A673 (cell line): ENCODE measurements at regions not wholly inside any gene's neighbourhood (a gene's known extent, or its start where the extent isn't known, plus 50 kb on each side); places are given as distances from the start of the nearest gene placed in this dataset.

Experiments
- BruUV-seq: library from RNA; stranded (reverse); fragments of 400-500 nt; replicated peaks from 2 replicates; lab custom pipeline; 2021; lab: Mats Ljungman, UMichigan
- CTCF ChIA-PET: fragments of 300-600 bp; sonication (Branson Sonifier 250); formaldehyde crosslinking; loops from one replicate; lab custom pipeline; 2022; ENCODE audit warnings: antibody characterized with exemption; lab: Charles Lee
- POLR2A ChIA-PET: fragments of 300-600 bp; sonication (Branson Sonifier 250); formaldehyde crosslinking; loops from one replicate; lab custom pipeline; 2022; ENCODE audit warnings: antibody characterized with exemption; ENCODE audit not compliant: low non-redundant PET; lab: Charles Lee
- DNase-seq: peaks from one replicate; pipeline ENCODE4 v3.0.0-alpha.2; 2015; ENCODE audit warnings: low spot score
- H3K27ac ChIP-seq: fragments of 200-600 bp; sonication (generic); 2 replicates; pipeline ENCODE4 v1.5.1; 2016; ENCODE audit warnings: mixed run types, low read depth, mild to moderate bottlenecking, mixed read lengths, antibody characterized with exemption, low read length; ENCODE audit not compliant: poor library complexity, severe bottlenecking
- H3K27me3 ChIP-seq: fragments of 200-600 bp; sonication (generic); replicated peaks from 2 replicates; pipeline ENCODE4 v1.6.1; 2017; ENCODE audit warnings: mixed run types, low read depth, mild to moderate bottlenecking, mixed read lengths, antibody characterized with exemption, low read length; ENCODE audit not compliant: insufficient read depth, poor library complexity
- H3K36me3 ChIP-seq: fragments of 200-600 bp; sonication (generic); 2 replicates; pipeline ENCODE4 v1.6.1; 2016; ENCODE audit warnings: mixed run types, mild to moderate bottlenecking, mixed read lengths, antibody characterized with exemption, low read length; ENCODE audit not compliant: insufficient read depth, poor library complexity, severe bottlenecking
- H3K4me1 ChIP-seq: fragments of 200-600 bp; sonication (generic); 2 replicates; pipeline ENCODE4 v1.6.1; 2017; ENCODE audit warnings: mixed run types, mild to moderate bottlenecking, mixed read lengths, antibody characterized with exemption, low read length; ENCODE audit not compliant: insufficient read depth, poor library complexity, severe bottlenecking
- H3K4me3 ChIP-seq: fragments of 200-600 bp; sonication (generic); 2 replicates; pipeline ENCODE4 v1.5.1; 2016; ENCODE audit warnings: low read depth, mixed run types, mild to moderate bottlenecking, mixed read lengths, low read length; ENCODE audit not compliant: poor library complexity, severe bottlenecking
- H3K9me3 ChIP-seq: fragments of 200-600 bp; sonication (generic); 2 replicates; pipeline ENCODE4 v1.6.1; 2016; ENCODE audit warnings: mixed run types, low read depth, mild to moderate bottlenecking, mixed read lengths, antibody characterized with exemption, low read length; ENCODE audit not compliant: poor library complexity, severe bottlenecking
- CTCF ChIP-seq: fragments of 300-800, 200-600 bp; sonication (generic); conservative IDR thresholded peaks from 2 replicates; pipeline ENCODE4 v1.5.1; 2017; ENCODE audit warnings: low read depth, mild to moderate bottlenecking, antibody characterized with exemption, low read length, moderate library complexity, mixed read lengths
- EZH2 ChIP-seq: fragments of 200-600 bp; sonication (generic); IDR thresholded peaks from 2 replicates; pipeline ENCODE4 v1.6.1; 2017; ENCODE audit warnings: borderline replicate concordance, low read depth, mild to moderate bottlenecking, mixed read lengths, antibody characterized with exemption, low read length; ENCODE audit not compliant: poor library complexity, severe bottlenecking
- intact Hi-C: fragments of 100-400 bp; cut with micrococcal nuclease; formaldehyde crosslinking; loops from one replicate; pipeline ENCODE4 v1.10.0; 2022; ENCODE audit not compliant: unreplicated experiment

DNA sequence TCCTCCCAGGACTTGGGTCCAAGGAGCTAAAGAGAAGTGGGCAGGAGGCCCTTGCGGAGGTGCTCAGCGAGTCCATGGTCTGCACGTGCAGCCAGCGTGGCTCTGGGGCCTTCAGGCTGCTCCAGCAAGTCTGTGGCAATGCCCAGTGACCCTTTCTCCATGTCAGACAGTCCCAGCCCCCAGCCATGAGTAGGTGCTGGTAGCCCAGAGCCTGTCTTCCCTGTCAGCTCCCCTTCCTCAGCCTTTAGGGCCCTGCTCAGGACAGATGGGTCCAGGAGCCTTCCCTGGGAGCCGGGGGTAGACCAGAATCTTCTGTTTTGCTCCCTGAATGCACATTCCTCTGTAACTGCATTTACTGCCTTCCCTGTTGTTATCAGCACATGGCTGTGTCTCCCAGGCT lies 147.2 kb upstream of the IRX2 start:
- no peak for TF ChIP-seq CTCF
- no peak for TF ChIP-seq EZH2
- Histone ChIP-seq H3K9me3 (peaks cover 30% of the 10 kb centered on the region), H3K36me3 (no peaks in the 10 kb centered on the region), H3K4me1 (no peaks in the 10 kb centered on the region), H3K27ac (no peak overlapping the region), H3K27me3 (no peaks in the 10 kb centered on the region), H3K4me3 (no peak overlapping the region)
- ChIA-PET CTCF (no interaction called here), POLR2A (no interaction called here)
- no peak for DNase-seq
- intact Hi-C loops, result no loop called here
- BruUV-seq, result no TSS peak

GRCh38 chr5:2897276-2897961 lies 145.9 kb upstream of the IRX2 start:
- TF ChIP-seq EZH2 (no peak), CTCF (no peak)
- H3K9me3 ChIP-seq, result peaks cover 31% of the 10 kb centered on the region
- DNase-seq, result no peak
- ChIA-PET CTCF (no interaction called here), POLR2A (no interaction called here)
- BruUV-seq, result no TSS peak
- H3K27ac ChIP-seq, result no peak overlapping the region
- H3K4me1 ChIP-seq, result no peaks in the 10 kb centered on the region
- no peak overlapping the region for H3K4me3 ChIP-seq
- intact Hi-C loops, result no loop called here
- H3K27me3 ChIP-seq, result no peaks in the 10 kb centered on the region
- H3K36me3 ChIP-seq, result no peaks in the 10 kb centered on the region

GRCh38 chr5:2896371-2897275 lies 145.1 kb upstream of the IRX2 start:
- CTCF ChIA-PET, result no interaction called here
- H3K9me3 ChIP-seq, result peaks cover 30% of the 10 kb centered on the region
- no peaks in the 10 kb centered on the region for H3K4me1 ChIP-seq
- no peak overlapping the region for H3K27ac ChIP-seq
- intact Hi-C loops, result no loop called here
- H3K36me3 ChIP-seq, result no peaks in the 10 kb centered on the region
- POLR2A ChIA-PET, result no interaction called here
- DNase-seq, result no peak
- TF ChIP-seq CTCF, result no peak
- no peak for TF ChIP-seq EZH2
- no peak overlapping the region for H3K4me3 ChIP-seq
- no TSS peak for BruUV-seq
- no peaks in the 10 kb centered on the region for H3K27me3 ChIP-seq
